NCI-H526 treated with DMSO at 0.1 percent for 48 hours (cell line): ENCODE measurements at regions not wholly inside any gene's neighbourhood (a gene's known extent, or its start where the extent isn't known, plus 50 kb on each side); places are given as distances from the start of the nearest gene placed in this dataset.
"Not testable (repeated sequence)": the region's sequence is repeated elsewhere in the genome, so short reads cannot be mapped to it uniquely, and the experiment has no call there.

ENCODE experiments used
- DNase-seq: peaks from one replicate; lab custom pipeline; 2025; lab: John Stamatoyannopoulos, UW

DNA sequence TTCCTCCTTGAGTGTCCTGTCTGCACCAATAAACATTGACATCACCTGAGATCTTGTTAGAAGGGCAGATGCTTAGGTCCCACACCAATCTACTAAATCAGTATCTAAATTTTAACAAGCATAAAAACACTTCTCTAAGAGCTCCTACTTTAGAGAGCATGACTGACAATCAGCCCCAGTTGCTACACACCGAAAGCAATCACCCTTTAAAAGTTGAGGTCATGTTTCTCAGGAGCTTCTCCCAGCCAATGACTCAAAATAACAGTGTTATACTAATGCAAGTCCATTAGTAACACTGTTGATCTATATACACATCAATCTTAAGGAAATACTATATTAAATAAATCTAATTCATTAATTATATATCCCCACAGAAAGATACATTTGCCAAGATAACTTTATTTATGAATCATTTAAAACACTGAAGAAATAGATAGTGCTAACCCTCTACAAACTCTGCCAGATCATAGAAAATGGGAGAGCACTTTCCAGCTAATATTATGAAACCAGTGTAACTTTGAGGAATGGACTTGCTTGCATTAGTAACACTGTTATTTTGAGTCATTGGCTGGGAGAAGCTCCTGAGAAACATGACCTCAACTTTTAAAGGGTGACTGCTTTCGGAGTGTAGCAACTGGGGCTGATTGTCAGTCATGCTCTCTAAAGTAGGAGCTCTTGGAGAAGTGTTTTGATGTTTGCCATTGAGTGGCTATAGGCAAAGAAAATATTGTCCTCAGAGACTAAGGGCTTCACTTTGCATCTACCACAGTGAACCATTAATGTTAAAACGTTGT lies 109.8 kb upstream of the HDX start:
- no peak for DNase-seq

- no peak for DNase-seq
These were observed 132.0 kb upstream of the HDX start for GRCh38 chrX:84634201-84634782.

GRCh38 chrX:84666086-84666485 lies 163.8 kb upstream of the HDX start:
- no peak for DNase-seq

- no peak for DNase-seq
These were observed 188.0 kb upstream of the HDX start for GRCh38 chrX:84690228-84690627.

- no peak for DNase-seq
These were observed 207.7 kb upstream of the HDX start for GRCh38 chrX:84709987-84710386.

GRCh38 chrX:84710611-84711010 lies 208.4 kb upstream of the HDX start:
- DNase-seq: no peak

DNA sequence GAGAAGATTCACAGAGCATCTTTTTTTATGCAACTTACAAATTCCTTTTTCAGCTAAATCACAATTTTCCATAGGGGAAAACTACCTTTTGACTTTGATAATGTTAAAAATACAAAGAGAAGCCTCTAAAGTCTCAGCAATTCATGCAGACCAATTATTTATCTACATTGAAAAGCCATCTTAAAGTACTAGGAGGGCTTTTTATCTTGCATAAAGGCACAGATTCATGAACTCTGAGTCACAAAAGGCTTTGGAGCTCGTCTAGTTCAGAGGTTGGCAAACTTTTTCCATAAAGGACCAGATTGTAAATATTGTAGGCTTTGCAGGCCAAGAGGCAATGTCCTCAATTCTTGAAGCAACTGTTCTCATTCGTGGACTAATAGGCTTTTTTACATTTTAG lies 210.4 kb upstream of the HDX start:
- DNase-seq: no peak

DNA sequence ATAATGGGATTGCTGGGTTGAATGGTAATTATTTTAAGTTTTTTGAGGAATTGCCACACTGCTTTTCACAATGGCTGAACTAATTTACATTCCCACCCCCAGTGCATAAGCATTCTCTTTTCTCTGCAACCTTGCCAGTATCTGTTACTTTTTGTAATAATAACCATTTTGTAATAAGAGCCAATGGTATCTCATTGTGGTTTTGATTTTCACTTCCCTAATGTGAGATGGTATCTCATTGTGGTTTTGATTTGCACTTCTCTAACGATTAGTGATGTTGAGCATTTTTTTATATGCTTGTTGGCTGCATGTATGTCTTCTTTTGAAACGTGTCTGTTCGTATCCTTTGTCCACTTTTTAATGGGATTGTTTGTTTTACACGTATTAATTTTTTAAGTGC lies 213.1 kb upstream of the HDX start:
- DNase-seq: no peak

DNA sequence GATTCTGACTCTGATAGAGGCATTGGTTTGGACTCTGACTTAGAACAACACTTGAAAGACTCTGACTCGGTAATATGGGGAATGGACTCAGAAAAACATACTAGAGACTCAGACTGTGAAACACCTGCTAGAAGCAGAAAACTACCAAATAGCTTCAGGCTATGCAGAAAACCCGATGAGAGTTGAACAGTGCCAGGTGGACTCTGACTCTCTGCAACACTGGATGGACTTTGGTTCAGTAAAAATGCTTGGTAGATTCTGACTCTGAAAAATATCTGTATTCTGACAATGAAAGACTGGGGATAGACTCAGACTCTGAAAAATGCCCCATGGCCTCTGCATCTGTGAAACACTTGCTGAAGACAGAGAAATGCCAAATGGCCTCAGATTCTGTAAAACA lies 215.1 kb upstream of the HDX start:
- DNase-seq: no peak

- no peak for DNase-seq
These were observed 219.2 kb upstream of the HDX start for GRCh38 chrX:84721416-84721815.

DNA sequence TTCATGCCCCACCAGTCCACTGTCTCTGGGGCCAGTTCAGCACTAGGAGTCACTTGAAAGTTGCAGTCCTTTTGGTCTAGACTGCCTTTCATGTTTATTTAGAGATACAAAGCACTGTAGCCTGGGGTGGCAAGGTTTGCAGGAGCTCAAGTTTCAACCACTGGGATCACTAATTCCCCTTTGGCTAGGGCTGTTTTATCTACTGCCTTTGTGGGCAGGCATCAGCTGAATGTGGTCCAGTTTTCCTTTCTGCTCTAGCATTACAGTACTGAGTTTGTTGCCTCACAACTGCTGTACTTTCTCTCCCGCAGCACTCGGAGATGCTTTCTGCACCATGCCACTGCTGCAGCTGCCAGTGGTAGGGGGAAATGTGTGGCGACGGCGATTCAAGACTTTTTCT lies 222.3 kb upstream of the HDX start:
- DNase-seq: no peak

- no peak for DNase-seq
These were observed 227.2 kb upstream of the HDX start for GRCh38 chrX:84729408-84729807.

GRCh38 chrX:84729809-84730208 lies 227.6 kb upstream of the HDX start:
- DNase-seq: peak; percentile 53

GRCh38 chrX:84735025-84735424 lies 232.8 kb upstream of the HDX start:
- DNase-seq: no peak

- DNase-seq: no peak
These were observed 235.2 kb upstream of the HDX start for GRCh38 chrX:84737471-84737871.

DNA sequence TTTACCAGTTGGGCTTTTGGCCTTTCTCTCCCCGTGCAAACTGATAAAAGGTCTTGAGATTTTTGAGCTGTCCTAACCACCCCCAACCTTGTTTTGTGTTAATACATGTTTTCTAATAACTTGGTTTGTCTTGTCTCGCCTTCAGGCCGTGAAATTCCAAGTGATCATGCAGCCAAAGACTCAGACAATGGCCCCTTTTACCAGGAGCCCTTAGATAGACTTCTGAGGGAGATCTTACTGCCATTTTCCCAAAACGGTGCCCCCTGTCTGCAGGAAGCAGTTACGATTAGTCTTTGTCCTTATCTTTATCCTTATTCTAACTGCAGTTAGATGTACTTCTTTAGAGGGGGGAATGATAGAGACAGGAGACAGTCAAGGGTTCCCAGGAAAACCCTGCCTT lies 245.3 kb upstream of the HDX start:
- DNase-seq: no peak

GRCh38 chrX:84748965-84749656 lies 246.9 kb upstream of the HDX start:
- DNase-seq: no peak

DNA sequence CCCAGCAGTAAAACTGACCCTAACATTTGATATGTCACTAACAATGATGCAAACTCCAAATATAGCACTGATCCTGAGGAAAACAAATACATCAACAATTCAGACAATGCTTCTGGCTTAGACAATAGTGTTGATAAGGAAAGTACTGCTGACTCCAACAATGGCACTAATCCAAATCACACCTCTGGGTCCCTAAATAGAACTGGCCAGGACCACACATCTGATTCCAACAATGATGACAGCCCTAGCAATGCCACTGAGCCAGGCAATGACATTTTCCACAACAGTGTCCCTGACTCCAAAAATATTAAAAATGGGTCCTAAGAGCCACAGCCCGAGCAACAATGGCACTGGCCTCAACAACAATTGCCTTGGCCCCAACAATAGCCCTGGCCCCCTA lies 243.1 kb upstream of the APOOL start:
- DNase-seq: no peak

GRCh38 chrX:84796321-84796720 lies 207.4 kb upstream of the APOOL start:
- DNase-seq: no peak

DNA sequence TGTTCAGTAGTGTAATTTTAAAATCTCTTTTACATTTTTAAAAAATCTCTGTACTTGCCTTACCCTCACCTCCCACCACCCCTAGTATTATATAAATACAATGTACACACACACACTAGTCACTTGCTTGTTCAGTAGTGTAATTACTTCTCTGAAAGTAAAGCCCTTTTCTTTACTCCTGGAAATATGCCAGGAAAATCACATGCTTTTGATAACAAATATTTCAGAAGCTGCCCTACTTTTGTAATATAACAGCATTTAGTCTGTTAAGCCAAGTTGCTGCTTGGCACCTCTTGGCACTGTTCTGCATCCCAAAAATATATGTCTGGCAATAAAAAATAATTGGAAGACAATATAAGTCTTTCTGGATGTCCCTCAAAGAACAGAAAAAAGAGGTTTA lies 172.8 kb upstream of the APOOL start:
- no peak for DNase-seq

GRCh38 chrX:84846541-84846940 lies 157.1 kb upstream of the APOOL start:
- DNase-seq: not testable (repeated sequence)

- DNase-seq: not testable (repeated sequence)
These were observed 152.5 kb upstream of the APOOL start for GRCh38 chrX:84851183-84851582.

- DNase-seq: not testable (repeated sequence)
These were observed 146.9 kb upstream of the APOOL start for GRCh38 chrX:84856791-84857190.
